HG03342 (cell line): ENCODE measurements at regions not wholly inside any gene's neighbourhood (a gene's known extent, or its start where the extent isn't known, plus 50 kb on each side); places are given as distances from the start of the nearest gene placed in this dataset.
A peak's percentile ranks its signal among the peaks of the same experiment; 100 is the strongest.

ENCODE experiments used
- ATAC-seq: cut with Tn5 transposase; IDR thresholded peaks from one replicate; pipeline ENCODE4 v1.9.1; 2021; ENCODE audit warnings: mild to moderate bottlenecking, moderate library complexity; ENCODE audit not compliant: unreplicated experiment

- no peak for ATAC-seq
Observed at GRCh38 chr15:62625429-62626033, 417.0 kb upstream of the TPM1 start.

GRCh38 chr15:62626903-62627302, 415.6 kb upstream of the TPM1 start:
- ATAC-seq: no peak

GRCh38 chr15:62631076-62631724, 411.3 kb upstream of the TPM1 start:
- ATAC-seq: no peak

GRCh38 chr15:62636823-62637573, 405.5 kb upstream of the TPM1 start:
- ATAC-seq: no peak

GRCh38 chr15:62637574-62637897, 405.0 kb upstream of the TPM1 start:
- ATAC-seq: no peak

GRCh38 chr15:62637950-62638619, 404.5 kb upstream of the TPM1 start:
- ATAC-seq: no peak

GRCh38 chr15:62639432-62639831, 403.1 kb upstream of the TPM1 start:
- ATAC-seq: no peak

- no peak for ATAC-seq
Observed at GRCh38 chr15:62639906-62640605, 402.5 kb upstream of the TPM1 start.

- no peak for ATAC-seq
Observed at GRCh38 chr15:62641825-62642224, 400.7 kb upstream of the TPM1 start.

- ATAC-seq: no peak
Observed at GRCh38 chr15:62643572-62643971, 399.0 kb upstream of the TPM1 start.

GRCh38 chr15:62644216-62644888, 398.2 kb upstream of the TPM1 start:
- no peak for ATAC-seq

- no peak for ATAC-seq
Observed at GRCh38 chr15:62644889-62645742, 397.4 kb upstream of the TPM1 start.

GRCh38 chr15:62647202-62647842, 395.2 kb upstream of the TPM1 start:
- ATAC-seq: no peak

- ATAC-seq: no peak
Observed at GRCh38 chr15:62647843-62648505, 394.6 kb upstream of the TPM1 start.

- no peak for ATAC-seq
Observed at GRCh38 chr15:62648954-62649353, 393.6 kb upstream of the TPM1 start.

GRCh38 chr15:62649793-62650420, 392.6 kb upstream of the TPM1 start:
- peak; percentile 84 for ATAC-seq

- no peak for ATAC-seq
Observed at GRCh38 chr15:62653122-62653521, 389.4 kb upstream of the TPM1 start.

- ATAC-seq: no peak
Observed at GRCh38 chr15:62656071-62656470, 386.5 kb upstream of the TPM1 start.
